COLO829 (cell line): ENCODE measurements at regions not wholly inside any gene's neighbourhood (a gene's known extent, or its start where the extent isn't known, plus 50 kb on each side); places are given as distances from the start of the nearest gene placed in this dataset.

Experiments
- DNase-seq: peaks from one replicate; pipeline ENCODE4 v3.0.0; 2012; ENCODE audit warnings: low spot score

DNA sequence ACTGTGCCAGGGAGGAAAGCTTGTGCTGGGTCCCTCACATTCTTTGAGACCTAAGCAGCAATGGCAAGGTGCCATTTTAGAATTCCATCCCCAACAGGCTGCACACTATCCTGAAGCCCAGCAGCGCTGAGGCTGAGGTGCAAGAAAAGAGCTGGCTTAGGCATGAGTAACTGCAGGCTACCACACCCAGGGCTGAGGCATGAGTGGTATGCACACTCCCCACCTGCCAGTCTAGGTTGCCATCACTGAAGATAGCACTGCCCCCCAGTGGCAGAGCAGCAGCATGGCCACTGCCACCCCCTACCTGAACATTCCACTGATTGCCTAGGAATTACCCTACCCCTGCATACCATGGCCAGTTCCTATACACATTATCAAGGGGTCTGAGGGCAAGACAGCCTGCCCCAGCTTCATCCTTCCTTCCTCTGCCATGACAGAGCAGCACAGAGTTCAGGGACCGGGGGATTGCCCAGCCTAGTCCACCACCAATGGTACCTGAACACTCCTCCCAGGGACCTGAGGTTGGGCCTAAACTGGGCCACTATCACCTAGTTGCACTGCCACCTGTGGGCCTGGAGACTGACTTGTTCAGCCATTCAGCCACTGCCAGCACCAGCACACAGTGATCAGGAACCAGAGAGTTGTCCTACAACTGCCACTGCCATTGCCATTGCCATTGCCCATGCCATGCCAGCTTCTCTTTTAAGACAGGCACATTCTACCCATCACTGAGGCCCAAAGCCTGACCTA is 129.8 kb downstream of the SATB1 start:
- peak; percentile 2 for DNase-seq

DNA sequence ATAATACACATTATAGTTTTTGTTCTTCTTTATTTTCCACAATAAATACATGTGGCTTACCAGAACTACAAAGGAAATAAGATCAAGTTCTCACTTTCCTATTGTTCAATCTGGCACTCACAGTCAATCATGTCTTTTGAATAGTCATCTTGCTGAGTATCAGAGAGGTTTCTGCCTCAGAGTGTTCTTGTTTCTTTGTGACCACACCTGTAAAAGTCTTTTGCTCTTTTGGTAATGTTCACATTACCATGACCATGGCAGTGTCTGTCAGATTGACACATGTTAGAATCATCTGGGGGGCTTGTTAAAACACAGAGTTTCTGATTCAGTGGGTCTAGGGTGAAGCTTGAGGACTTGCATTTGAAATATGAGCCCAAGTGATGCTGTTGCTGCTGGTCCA is 135.0 kb downstream of the SATB1 start:
- DNase-seq: no peak

DNA sequence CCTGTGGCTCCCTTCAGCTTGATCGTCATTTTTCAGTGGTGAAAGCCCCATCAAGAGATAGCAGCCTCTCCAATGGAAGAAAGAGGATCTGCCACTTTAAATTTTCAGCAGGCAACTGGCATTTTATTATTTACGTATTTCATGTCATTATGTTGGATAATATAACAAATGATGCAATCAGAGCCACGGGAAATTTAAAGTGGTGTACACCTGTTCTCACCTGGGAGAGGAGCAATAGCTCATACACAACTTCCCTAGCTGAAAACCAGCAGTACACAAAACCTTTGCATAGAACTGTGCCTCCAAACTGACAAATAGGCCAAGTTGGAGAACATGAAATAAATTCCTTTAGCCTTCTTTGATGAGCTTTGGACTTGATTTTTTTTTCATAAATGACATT is 136.9 kb downstream of the SATB1 start:
- no peak for DNase-seq

DNA sequence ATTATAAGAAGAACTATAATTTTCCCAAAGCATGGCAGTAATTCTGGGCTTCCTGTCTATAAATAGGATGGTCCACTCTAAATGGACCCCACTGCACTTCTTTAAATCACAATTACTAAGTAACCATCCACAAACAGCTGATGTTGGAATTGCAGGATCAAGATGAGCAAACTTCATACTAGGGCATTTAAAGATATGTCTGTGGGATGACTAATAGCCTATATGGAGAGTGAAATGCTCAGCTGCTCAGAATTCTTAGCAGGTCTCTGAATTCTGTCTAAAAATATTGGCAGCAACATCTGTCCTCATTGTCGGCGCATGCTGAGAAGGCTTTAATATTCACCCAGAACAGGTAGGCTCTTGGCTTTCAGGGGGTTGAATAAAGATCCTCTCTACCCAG is 140.4 kb downstream of the SATB1 start:
- no peak for DNase-seq

DNA sequence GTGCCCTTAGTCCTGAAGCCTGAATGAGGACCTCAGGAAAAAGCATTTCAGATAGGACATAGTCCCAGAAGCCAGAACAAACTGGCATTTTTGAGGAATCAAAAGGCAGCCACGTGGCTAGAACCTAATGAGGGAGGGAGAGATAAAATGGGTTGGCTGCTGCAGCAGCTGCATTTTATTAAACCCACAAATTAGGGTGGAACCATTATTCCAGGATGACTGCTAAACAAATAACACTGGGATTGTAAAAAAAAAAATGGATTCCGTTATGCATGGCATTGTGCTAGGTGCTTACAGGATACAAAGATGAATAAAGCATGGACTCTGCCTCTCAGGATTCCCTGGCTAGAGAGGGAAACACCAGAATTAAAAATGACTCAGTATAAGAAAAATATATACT is 141.5 kb downstream of the SATB1 start:
- DNase-seq: no peak

DNA sequence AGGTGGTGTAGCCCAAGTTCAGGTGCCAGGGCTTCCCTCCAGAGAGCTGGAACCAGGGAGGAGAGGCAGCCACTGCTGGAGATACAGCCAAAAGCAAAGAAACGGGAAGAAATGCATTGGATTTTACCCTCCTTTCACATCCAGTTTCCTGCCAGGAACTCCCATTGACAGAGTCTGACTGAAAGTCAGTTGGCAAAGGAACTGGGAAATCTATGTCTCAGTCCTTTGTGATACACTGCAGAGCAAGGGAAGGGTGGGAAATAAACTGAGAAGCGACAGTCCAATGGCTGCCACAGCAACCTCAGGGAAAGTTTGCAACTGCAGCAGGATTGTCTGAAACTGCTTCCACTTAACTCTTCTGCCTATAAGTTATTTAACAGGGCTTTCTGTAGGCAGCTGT is 142.6 kb downstream of the SATB1 start:
- DNase-seq: no peak

DNA sequence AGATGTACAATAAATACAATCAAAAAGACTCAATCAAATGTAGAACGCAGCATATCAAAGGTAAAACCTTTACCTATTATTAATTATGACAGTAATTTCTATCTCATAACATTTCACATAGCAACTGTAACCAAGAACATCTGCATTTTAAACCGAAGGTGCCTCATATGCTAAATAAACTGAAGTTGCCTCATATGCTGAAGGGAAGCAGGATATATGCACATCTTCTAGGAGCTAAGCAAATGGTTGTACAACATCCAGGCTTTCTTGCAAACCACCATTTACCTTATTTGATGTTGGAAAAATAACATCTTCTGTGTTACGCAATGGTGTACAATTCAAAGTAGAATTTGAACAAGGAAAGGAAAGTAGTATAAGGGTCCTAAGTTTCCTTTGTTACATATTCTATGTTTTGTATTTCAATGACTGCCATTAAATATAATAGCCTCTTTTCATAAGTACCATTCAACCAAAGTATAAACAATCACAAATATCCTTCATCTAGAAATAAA is 145.9 kb downstream of the SATB1 start:
- DNase-seq: no peak

DNA sequence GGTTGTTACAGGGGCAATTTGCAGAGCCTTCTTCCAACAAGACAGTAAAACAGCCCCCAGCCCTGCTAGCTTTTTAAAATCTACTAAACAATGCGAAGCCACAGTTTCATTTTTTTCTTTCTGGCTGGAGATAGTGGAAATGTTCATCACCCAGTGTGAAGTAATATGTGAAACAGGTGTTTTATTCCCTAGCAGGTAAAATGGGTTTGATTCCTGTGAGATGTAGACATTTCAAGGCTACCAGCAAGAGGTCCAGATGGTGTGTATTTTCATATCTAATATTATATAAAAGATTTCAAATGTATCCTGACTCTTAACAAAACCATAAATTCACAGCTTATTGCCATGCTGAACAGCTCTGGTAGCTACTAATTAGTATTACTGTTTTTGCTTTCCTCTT is 160.3 kb downstream of the SATB1 start:
- DNase-seq: no peak

DNA sequence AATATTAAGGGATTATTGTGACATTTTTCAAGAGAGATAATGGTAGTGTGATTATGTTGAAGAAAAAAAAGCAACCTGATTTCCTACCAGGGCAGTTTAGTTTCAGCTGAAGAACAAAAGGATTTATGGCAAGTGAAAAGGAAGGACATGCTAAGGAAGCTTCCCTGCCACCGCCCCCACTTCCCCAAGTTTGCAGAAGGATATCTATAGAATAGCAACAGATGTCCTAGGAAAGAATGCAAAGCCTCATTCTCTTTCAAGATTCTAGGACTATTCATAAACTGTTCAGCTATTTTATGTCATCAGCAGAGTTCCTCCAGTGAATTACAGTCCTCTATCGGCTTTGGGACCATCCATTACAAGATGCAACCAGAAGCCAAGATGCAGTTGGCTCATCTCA is 160.8 kb downstream of the SATB1 start:
- no peak for DNase-seq

DNA sequence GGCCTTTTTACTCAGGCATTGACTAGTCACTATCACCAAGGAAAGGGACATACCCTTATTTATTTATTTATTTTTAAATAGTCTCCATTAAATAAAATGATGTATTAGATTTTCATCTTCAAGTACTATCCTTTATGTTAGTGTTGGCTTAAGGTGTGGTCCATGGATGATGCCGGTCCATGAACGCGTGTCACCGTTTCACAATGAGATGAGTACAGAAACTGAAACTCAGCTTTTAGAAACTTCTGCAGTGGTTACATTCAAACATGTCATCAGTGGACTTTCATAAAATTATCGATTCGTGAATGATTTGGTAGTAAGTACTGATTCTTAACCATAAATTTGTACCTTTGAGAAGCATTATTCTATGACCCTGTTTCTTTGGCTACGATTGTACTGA is 166.6 kb downstream of the SATB1 start:
- no peak for DNase-seq

DNA sequence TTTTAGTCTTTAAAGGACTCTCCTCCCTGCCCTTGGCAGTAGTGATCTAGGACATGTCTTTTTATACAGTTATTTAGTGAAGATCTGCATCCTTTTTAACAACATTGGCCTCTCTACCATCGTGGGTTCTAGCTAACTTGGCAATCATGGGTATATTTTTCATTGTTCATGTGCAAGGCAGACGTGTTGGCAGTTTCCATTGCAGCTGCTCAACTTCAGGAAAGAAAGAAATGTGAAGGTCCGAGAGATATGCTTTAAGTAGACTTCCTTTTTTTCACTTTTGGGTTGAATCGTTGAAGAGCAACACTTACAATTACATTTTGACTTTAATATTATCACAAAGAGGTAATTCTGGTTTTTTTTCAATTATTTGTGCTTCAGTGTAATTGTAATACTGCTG is 172.6 kb downstream of the SATB1 start:
- no peak for DNase-seq

DNA sequence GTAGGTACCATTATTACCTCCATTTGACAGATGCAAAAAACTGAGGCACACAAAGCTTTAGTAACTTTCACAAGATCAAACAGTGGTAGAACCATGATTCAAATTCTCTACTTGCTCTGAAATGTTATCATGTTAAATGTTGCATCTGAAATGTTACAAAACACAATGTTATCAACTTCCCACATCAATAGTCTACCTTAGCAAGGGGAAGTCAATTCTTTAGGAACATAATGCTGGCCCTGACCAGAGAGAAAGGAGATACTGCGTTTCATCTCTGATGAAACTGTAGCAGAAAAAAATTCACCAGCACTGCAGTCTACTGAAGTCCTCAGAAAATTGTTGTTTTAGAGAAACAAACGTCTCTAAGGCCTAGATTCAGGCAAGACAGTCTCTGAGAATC is 174.1 kb downstream of the SATB1 start:
- DNase-seq: no peak

DNA sequence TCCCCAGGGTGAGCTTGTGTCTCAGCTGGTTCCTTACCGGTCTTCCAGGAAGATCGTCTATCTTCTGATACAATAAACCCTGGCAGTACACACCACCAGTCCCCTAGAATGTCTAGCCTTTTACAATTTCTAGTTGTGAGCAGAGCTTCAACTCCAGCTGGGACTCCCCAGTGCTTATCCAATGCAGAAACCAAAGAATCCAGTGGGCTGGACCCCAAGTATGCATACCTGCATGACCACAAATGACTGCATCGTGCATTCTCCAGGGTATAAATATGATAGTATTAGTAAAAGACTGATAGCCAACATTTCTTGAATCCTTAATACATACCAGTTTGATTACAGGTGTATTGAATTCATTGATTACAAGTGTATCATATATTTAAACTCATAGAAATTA is 176.0 kb downstream of the SATB1 start:
- no peak for DNase-seq

DNA sequence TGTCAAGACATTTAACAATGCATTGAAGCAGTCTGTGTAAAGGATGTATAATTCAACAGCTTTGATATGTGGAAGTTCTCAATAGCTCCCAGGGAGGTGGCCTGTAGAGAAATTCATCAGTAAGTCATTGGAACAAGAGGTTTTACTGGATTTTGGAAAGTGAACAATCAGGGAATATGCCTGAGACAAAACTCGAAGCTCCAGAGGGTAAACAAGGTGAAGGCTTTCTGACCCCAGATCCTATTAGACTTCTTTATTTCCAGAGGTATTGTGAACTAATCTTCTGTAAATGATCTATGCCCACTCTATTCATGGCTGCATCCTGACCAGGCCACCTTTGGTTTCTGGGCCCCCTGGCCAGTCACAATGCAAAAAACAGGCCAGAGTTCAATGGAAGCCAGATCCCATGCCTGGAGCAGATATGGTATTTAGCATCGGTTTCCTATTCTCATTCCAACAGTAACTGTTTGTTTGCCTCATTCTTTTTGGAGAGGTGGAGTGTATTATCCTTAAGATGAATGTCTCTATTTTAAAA is 177.3 kb downstream of the SATB1 start:
- no peak for DNase-seq

DNA sequence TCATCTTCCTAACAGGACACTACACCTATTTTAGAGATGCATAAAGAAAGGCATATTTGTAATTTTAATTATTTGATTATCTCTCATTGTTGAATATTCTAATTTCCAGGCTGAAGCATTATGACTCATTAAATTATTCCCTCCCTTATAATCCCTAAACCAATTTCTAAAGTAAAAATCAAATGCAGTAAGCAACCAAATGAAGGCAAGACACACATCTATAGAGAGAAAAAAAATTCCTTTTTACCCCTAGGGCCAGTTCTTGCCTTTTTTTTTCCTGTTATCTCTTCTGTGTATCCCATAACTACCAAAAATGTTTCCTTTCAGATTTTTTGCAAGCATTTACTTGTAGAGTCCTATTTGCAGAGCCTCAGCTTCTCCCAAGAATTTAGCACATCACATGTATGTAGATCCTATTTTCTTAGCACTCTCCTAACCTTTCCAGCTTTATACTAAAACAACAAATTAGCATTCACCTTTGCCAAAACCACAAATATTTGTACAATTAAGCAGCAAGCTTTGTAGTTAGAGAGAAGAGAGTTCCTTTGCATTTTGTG is 177.9 kb downstream of the SATB1 start:
- no peak for DNase-seq

DNA sequence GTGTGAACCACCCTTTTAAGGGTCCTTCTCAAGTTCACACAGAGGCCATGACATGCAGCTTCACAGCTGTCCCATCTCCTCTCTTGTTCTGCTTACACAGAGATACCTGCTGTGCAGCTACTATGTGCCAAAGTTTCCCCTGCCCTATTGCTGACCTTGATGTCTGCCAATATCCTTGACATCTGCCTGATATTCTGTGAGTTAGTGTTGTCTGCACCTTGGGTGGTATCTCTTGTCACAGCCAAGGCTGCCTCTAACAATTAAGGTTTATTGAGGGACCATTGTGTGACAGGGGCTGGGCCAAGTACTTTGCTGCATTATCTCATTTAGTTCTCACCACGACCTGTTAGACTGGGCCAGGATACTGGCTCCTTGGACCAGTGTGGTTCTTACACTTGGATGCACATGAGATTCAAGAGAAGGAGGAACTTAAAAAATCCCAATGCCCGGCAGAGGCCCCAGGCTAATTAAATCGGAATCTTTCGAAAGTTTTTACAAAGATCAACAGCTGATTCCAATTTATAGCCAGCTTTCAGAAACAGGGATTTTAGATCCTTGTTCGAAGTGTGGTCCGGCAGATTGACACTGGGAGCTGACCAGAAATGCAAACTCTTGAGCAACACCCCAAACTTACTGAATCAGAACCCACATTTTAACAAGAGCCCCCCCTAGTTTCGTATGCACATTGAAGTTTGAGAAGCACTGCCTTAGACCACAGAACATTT is 178.6 kb downstream of the SATB1 start:
- DNase-seq: no peak

DNA sequence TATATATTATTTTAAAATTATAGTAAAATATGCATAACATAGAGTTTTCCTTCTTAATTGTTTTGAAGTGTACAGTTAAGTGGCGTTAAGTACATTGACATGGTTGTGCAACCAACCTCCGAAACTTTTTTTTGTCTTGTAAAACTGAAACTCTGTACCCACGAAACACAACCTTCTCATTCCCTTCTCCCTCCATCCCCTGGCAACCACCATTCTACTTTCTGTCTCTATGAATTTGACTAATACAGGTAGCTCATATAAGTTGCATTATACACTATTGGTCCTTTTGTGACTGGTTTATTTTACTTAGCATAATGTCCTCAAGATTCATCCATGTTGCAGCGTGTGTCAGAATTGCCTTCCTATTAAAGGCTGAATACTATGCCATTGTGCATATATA is 179.4 kb downstream of the SATB1 start:
- DNase-seq: no peak

DNA sequence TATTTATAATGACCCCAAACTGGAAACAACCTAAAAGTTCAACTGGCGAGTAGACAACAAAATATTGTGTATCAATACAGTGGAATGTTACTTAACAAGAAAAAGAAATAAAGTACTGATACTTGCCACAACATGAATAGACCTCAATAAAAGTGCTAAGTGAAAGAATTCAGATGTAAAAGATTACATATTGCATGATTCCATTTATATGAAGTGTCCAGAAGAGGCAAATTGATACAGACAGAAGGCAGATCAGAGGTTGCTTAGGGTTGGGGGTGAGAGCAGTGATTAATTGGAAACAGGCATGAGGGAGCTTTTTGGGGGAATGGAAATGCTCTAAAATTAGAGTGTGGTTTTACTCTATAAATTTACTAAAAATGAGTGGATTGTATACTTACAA is 183.3 kb downstream of the SATB1 start:
- no peak for DNase-seq

DNA sequence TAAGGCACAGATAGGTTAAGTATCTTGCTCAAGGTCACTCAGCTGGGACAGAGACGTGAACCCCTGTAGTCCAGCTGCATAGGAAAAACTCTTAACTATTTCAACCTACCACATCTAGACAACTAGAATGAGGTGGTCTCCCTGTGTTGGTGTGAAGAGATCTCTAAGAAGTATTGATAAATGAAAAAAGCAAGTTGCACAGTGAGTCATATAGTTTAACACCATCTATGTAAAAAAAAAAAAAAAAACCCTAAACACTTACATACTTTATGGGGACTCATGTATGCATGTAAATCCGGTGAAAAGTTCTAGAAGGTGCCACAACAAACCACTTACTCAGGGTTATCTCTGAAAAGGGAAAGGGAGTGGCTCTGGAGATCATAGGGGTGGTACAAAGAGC is 185.5 kb downstream of the SATB1 start:
- no peak for DNase-seq

DNA sequence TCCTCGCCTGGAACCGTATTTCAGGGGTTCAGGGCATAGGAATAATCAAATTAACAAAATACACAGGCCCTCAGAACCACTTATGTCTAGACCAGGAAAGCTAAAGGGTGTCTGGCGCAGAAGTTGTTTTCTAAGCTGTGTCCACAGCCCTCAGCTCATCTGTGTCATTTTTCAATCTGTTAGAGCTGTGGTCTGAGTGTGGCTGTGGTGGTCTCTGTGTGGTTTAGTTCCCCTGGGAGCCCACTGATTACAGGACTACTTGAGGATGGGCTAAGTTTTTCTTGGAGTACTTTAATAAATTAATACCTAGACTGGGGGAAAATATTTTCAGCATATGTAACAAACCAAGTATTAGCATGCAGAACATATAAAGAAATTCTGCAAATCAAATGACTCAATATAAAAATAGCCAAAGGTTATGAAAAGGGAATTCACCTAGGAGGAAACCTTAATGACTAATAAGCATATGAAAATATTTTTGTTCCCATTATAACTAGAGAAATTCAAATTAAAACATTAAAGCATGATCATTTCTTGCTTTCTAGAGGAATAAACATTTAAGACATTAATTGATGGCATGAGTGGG is 186.3 kb downstream of the SATB1 start:
- DNase-seq: no peak

DNA sequence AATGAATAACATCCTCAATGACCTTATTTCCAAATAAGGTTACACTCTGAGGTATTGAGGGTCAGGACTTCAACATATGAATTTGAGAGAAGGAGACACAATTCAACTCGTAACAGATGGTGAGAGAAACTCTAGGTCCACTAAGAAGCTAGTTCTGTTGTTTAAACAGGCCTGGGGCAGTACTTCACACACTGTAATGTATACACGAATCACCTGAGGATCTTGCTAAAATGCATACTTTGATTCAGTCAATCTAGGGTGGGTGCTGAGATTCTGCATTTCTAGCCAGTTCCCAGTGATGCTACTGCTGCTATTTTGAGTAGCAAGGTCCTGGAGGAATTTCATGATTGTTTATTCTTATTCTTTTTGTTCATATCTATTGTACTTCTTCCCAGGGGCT is 186.8 kb downstream of the SATB1 start:
- no peak for DNase-seq

DNA sequence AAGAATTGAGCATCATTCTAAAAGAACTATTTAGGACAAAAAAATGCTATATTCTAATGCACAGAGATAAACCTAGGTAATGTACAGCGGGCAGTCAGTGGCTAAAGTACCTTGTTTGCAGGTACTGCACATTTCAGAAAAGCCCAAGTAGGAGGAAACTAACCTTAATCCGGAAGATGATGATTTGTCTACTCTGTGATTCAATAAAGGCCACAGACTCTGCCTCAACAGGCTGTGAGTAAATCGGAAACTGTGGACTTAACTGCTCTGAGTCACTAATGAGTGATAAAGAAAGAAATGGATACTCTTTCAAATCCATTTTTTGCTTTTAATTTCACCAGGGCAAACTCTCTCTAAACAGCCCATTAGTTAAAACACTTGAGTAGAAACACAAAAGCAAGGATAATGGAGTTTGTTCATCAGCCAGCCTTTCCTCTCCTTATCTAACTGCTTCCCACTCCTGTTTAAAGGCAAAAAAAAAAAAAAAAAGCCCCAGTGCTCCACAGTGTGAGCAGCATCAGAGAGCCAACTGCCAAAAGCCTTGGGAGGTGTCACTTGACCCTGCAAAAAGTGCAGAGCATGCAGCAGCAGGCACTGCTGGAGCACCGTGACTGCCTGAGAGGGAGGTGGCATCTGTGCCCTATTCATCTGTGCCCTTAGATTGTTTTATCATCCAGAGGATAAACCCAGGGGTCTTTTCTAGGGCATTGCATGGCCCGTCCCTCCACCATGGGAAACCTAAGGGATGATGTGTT is 187.7 kb downstream of the SATB1 start:
- DNase-seq: no peak
